ENCODE measurements at regions not wholly inside any gene's neighbourhood (a gene's known extent, or its start where the extent isn't known, plus 50 kb on each side); places are given as distances from the start of the nearest gene placed in this dataset.

DNA sequence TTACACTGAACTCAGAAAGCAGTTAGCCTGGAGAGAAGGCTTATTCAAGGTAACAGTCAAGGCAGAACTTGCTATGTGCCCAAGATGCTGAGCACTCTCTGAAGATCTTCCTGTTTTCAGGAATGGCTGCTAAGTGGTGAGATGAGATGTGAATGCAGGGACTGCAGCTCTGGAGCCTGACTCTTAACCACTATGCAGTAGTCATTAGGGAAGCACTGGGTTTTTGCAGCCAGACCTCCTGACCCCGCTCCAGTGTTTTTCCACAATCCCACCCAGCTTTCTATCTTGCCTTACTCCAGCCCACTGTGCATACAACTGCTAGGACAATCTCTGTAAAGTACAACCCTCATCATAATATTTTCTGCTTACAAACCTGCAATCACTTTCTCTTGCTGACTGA, 95.2 kb upstream of the LNX1 start:
- TF ChIP-seq, protein P1, sequence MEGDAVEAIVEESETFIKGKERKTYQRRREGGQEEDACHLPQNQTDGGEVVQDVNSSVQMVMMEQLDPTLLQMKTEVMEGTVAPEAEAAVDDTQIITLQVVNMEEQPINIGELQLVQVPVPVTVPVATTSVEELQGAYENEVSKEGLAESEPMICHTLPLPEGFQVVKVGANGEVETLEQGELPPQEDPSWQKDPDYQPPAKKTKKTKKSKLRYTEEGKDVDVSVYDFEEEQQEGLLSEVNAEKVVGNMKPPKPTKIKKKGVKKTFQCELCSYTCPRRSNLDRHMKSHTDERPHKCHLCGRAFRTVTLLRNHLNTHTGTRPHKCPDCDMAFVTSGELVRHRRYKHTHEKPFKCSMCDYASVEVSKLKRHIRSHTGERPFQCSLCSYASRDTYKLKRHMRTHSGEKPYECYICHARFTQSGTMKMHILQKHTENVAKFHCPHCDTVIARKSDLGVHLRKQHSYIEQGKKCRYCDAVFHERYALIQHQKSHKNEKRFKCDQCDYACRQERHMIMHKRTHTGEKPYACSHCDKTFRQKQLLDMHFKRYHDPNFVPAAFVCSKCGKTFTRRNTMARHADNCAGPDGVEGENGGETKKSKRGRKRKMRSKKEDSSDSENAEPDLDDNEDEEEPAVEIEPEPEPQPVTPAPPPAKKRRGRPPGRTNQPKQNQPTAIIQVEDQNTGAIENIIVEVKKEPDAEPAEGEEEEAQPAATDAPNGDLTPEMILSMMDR (IDR thresholded peaks at IDR 0.05; ENCODE audit: borderline replicate concordance, insufficient read depth, low read depth, low read length) = no peak

DNA sequence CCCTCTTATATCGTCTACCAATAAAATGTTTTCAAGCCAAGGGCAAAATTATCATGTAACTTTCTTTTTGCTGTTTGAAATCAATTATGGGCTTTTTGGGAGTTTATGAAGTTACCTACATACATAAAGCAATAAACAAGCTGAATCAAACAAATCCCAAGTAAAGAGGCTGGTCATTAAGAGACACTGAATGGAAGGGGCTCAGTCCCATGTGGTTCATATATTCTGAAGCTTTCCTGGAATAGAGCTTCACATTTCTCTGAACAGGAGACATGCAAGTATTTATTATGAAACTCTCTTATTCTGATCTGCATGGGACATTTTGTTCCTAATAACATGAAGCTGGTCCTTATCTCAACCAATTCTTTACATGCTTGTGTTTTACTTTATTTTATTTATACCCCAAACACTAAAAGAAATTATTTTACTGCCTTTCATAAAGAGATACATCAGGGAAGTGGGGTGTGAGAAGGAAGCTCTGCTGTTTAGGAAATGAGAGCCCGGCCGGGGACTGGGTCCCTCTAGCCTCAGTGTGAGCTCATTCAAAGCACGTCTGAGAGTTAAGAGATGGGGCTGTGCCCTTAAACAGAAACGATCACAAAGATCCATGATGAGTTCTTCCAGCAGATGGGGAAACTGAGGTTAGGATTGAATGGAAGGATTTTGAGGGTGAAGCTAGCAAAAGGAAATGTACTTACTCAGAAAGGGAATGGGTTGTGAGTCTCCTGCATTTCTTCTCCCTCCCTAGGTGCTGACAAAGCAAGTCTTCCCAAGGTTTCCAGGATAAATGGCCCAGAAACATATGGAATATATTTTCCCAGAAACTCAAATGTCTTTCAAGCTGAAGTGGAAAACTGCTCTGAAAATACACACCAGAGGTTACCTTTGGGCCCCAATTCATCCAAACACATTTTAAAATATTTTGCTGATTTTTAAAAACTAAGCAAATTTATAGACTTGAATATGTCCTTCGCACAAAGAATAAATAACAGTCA, 93.1 kb upstream of the LNX1 start:
- TF ChIP-seq, protein P1 (IDR thresholded peaks at IDR 0.05; ENCODE audit: borderline replicate concordance, insufficient read depth, low read depth, low read length) = no peak
- no peak overlapping the region for H3K4me3 ChIP-seq (ENCODE audit: low read depth, low read length)

More for the DNA sequence above, 95.2 kb upstream of the LNX1 start:
- no peak overlapping the region for H3K4me3 ChIP-seq (ENCODE audit: low read depth, low read length)

DNA sequence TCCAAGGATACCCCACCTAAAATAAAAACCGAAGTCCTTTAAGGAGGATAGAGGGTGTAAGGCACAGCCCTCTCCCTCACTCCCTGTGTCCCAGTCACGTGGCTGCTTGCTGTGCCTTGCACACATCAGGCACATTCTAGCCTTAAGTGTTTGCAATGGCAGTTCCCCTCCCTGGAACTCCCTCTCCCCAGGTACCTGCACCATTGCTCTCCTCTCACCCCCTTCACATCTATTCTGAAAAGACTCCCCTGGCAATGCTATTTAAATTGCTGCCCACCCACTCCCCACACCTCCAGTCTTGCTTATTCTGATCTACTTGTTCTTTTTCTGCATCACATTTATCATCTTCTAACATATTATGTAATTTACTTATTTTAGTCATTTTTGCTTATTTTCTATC, 91.6 kb upstream of the LNX1 start:
- no peak overlapping the region for H3K4me3 ChIP-seq (ENCODE audit: low read depth, low read length)
- TF ChIP-seq, protein P1 (IDR thresholded peaks at IDR 0.05; ENCODE audit: borderline replicate concordance, insufficient read depth, low read depth, low read length) = no peak

DNA sequence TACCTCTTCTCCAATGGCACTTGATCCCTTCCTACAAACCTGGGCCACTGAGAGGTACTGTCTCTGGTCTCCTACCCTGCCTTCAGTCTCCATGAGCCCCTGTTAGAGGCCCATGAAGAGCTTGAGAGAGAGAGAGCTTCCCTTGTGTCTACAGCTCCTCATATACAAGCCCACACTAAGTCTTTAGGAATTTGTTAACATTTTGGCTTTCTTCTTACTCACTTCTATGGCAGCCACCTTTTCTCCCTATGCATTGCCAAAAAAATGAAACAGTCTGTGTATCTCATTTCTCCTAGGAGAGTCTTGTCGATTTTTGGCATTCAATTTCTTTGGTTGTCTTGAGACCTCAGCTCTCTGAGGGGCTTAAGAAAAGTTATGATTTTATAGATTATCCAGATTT, 90.9 kb upstream of the LNX1 start:
- H3K4me3 ChIP-seq (ENCODE audit: low read depth, low read length) = no peak overlapping the region
- TF ChIP-seq, protein P1 (IDR thresholded peaks at IDR 0.05; ENCODE audit: borderline replicate concordance, insufficient read depth, low read depth, low read length) = no peak

DNA sequence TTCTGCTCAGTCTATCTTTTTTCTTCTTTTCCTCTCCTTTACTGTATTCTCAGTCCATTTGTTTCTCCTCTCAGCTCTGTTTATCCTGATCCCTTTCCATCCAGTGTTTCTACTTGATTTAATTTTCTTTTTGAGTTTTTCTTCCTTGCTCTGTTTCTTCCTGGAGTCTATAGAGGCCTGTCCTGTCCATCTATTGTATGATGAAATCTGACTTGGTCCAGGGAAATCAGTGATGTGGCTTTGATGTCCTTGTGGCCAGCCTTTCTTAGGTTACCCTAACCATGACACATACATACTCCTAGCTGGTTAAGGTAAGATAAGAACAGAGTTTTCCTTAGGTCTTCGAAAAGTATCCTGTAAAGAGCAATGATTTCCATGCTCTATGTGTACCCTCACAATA, 89.3 kb upstream of the LNX1 start:
- TF ChIP-seq, protein P1 (IDR thresholded peaks at IDR 0.05; ENCODE audit: borderline replicate concordance, insufficient read depth, low read depth, low read length) = no peak
- H3K4me3 ChIP-seq (ENCODE audit: low read depth, low read length) = no peak overlapping the region

DNA sequence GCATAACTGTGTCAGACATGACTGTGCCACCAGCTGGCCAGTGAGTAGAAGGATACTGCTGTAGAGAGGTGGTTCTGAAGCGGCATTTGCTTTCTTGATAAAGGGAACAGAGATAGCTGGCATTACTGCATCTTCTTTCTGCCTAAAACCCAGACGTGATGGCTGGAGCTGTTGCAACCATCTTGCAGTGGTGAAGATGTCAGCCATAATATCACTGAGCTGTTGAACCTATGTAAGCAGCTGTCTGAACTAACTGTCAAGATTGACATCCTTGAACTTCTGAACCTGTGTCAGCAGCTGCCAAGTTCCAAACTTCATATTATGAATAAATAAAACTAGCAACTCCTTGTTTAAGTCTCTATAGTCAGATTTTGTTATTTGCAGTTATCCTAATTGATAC, 88.9 kb upstream of the LNX1 start:
- TF ChIP-seq, protein P1 (IDR thresholded peaks at IDR 0.05; ENCODE audit: borderline replicate concordance, insufficient read depth, low read depth, low read length) = no peak

DNA sequence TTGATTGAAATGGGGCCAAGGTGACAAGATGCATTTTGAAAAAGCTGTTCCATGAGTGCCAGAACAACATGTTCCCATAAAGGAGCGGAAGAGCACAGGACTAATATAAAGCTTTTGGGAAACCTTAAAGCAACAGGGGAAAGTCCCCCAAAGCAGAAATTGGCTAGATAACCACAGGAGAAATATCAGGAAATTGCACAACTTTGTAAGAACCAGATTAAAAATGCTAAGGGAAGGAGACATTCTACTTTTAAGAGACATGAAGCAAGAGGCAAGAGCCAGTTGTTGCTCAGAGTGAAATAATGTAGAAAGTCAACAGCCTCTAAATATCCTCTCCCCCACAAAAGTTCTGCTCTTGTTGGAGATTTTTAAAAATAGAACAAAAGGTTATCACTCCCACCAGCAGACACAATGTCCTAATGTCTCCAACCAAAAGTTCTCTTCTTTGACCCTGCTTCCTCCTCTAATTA, 85.2 kb upstream of the LNX1 start:
- no peak overlapping the region for H3K4me3 ChIP-seq (ENCODE audit: low read depth, low read length)
- TF ChIP-seq, protein P1 (IDR thresholded peaks at IDR 0.05; ENCODE audit: borderline replicate concordance, insufficient read depth, low read depth, low read length) = no peak

More for the DNA sequence above, 88.9 kb upstream of the LNX1 start:
- no peak overlapping the region for H3K4me3 ChIP-seq (ENCODE audit: low read depth, low read length)
